ENCODE measurements at regions not wholly inside any gene's neighbourhood (a gene's known extent, or its start where the extent isn't known, plus 50 kb on each side); places are given as distances from the start of the nearest gene placed in this dataset.

DNA sequence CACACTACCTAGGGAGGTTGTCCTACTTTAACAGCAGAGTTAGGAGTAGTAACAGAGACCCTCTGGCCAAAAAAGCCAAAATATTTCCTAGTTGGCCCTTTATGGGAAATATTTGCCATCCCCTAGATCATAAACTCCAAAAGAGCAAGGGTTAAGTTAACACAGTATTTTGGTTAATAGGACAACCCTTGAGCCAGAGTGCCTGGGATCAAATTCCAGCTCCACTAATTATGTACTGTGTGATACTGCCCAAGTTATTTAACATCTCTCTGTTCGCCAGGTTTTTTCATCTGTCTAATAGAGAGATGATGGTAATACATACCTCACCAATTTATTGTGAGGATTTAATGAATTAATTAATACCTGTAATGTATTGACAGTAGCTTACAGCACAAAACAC is 767.4 kb downstream of the KCNJ2 start:
- TF ChIP-seq, protein P1, sequence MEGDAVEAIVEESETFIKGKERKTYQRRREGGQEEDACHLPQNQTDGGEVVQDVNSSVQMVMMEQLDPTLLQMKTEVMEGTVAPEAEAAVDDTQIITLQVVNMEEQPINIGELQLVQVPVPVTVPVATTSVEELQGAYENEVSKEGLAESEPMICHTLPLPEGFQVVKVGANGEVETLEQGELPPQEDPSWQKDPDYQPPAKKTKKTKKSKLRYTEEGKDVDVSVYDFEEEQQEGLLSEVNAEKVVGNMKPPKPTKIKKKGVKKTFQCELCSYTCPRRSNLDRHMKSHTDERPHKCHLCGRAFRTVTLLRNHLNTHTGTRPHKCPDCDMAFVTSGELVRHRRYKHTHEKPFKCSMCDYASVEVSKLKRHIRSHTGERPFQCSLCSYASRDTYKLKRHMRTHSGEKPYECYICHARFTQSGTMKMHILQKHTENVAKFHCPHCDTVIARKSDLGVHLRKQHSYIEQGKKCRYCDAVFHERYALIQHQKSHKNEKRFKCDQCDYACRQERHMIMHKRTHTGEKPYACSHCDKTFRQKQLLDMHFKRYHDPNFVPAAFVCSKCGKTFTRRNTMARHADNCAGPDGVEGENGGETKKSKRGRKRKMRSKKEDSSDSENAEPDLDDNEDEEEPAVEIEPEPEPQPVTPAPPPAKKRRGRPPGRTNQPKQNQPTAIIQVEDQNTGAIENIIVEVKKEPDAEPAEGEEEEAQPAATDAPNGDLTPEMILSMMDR (conservative IDR thresholded peaks at IDR 0.05; ENCODE audit: low read depth in 2 of 2), result no peak
- no peak for TF ChIP-seq CREB1 (CRISPR knock-in tag; IDR thresholded peaks at IDR 0.05; ENCODE audit: low read depth)
- TF ChIP-seq EZH2 (IDR thresholded peaks at IDR 0.05; ENCODE audit: low read depth, unreplicated experiment), result no peak
- TF ChIP-seq POLR2AphosphoS5 (IDR thresholded peaks at IDR 0.05; ENCODE audit: low read depth), result no peak

Measured in GM23338 (cell line).